ENCODE measurements at regions not wholly inside any gene's neighbourhood (a gene's known extent, or its start where the extent isn't known, plus 50 kb on each side); places are given as distances from the start of the nearest gene placed in this dataset.

DNA sequence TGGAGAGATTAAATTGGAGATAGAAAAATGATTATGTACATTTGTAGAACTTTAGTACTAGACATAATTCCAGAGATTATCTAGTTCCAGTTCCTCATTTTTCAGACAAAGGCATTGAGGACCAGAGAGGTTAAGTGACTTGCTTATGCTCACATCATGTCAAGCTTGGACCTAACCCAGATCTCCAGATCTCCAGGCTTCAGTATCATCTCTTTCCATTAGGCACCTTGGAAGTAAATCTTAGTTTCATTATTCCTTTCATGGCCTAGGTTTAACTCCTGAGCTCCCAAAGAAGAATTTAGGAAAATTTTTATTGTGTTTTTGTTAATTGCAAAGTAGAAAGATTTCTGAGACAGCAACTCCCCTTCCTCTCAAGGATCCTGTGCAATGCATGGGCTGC lies 148.8 kb downstream of the GATB start (continued):
- TF ChIP-seq, protein P1, sequence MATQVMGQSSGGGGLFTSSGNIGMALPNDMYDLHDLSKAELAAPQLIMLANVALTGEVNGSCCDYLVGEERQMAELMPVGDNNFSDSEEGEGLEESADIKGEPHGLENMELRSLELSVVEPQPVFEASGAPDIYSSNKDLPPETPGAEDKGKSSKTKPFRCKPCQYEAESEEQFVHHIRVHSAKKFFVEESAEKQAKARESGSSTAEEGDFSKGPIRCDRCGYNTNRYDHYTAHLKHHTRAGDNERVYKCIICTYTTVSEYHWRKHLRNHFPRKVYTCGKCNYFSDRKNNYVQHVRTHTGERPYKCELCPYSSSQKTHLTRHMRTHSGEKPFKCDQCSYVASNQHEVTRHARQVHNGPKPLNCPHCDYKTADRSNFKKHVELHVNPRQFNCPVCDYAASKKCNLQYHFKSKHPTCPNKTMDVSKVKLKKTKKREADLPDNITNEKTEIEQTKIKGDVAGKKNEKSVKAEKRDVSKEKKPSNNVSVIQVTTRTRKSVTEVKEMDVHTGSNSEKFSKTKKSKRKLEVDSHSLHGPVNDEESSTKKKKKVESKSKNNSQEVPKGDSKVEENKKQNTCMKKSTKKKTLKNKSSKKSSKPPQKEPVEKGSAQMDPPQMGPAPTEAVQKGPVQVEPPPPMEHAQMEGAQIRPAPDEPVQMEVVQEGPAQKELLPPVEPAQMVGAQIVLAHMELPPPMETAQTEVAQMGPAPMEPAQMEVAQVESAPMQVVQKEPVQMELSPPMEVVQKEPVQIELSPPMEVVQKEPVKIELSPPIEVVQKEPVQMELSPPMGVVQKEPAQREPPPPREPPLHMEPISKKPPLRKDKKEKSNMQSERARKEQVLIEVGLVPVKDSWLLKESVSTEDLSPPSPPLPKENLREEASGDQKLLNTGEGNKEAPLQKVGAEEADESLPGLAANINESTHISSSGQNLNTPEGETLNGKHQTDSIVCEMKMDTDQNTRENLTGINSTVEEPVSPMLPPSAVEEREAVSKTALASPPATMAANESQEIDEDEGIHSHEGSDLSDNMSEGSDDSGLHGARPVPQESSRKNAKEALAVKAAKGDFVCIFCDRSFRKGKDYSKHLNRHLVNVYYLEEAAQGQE (IDR thresholded peaks at IDR 0.05; ENCODE audit: low read depth): no peak
- TF ChIP-seq ZFX (IDR thresholded peaks at IDR 0.05): no peak

DNA sequence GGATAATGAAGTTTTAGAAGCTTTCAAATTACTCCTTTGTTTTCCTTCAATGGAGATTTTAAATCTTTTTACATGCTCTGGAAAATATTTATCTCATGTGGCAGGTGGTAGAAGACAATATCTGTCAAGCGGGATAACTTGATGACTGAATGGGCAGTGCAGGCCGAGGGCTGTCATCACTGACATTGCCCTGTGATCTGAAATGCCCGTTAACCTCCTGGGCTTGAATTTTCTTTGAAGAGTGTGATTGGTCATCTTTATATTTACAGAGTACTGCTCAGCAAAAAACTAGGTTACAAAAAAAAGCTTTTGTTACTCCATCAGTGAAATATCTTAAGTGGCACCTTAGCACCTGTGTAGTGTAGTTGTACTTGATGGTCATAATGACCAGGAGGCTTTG lies 147.5 kb downstream of the GATB start:
- Histone ChIP-seq H2AFZ (ENCODE audit: low read depth, low read length, poor library complexity, severe bottlenecking) (no peak overlapping the region), H4K20me1 (ENCODE audit: insufficient read depth) (no peaks in the 10 kb centered on the region), H3K36me3 (ENCODE audit: control insufficient read depth in 1 of 2, insufficient read depth in 2 of 2, low read length in 2 of 2) (no peaks in the 10 kb centered on the region), H3K9me2 (ENCODE audit: insufficient read depth) (no peaks in the 10 kb centered on the region), H3K9me3 (ENCODE audit: control insufficient read depth in 1 of 2, insufficient read depth in 1 of 2, low read depth in 1 of 2, low read length in 2 of 2) (no peaks in the 10 kb centered on the region), H3K27me3 (ENCODE audit: insufficient read depth, low read length) (no peaks in the 10 kb centered on the region), H3K27ac (ENCODE audit: low read depth, low read length) (no peak overlapping the region), H3K4me2 (ENCODE audit: low read length) (no peak overlapping the region), H3K4me1 (ENCODE audit: control insufficient read depth in 1 of 2, insufficient read depth in 2 of 2, low read length in 2 of 2) (no peaks in the 10 kb centered on the region), H3K79me2 (ENCODE audit: insufficient read depth, low read length) (no peaks in the 10 kb centered on the region), H3K9ac (ENCODE audit: low read length) (no peak overlapping the region), H3K4me3 (replicated peaks in 1 of 2; ENCODE audit: low read depth in 1 of 2, low read length in 2 of 2) (no peak overlapping the region)
- TF ChIP-seq, protein P2, sequence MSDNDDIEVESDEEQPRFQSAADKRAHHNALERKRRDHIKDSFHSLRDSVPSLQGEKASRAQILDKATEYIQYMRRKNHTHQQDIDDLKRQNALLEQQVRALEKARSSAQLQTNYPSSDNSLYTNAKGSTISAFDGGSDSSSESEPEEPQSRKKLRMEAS (IDR thresholded peaks at IDR 0.05): no peak
- no peak for TF ChIP-seq ELF1 (IDR thresholded peaks at IDR 0.05; ENCODE audit: borderline replicate concordance, low read depth)
- TF ChIP-seq, protein P3, sequence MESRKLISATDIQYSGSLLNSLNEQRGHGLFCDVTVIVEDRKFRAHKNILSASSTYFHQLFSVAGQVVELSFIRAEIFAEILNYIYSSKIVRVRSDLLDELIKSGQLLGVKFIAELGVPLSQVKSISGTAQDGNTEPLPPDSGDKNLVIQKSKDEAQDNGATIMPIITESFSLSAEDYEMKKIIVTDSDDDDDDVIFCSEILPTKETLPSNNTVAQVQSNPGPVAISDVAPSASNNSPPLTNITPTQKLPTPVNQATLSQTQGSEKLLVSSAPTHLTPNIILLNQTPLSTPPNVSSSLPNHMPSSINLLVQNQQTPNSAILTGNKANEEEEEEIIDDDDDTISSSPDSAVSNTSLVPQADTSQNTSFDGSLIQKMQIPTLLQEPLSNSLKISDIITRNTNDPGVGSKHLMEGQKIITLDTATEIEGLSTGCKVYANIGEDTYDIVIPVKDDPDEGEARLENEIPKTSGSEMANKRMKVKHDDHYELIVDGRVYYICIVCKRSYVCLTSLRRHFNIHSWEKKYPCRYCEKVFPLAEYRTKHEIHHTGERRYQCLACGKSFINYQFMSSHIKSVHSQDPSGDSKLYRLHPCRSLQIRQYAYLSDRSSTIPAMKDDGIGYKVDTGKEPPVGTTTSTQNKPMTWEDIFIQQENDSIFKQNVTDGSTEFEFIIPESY (IDR thresholded peaks at IDR 0.05; ENCODE audit: extremely low read depth, insufficient replicate concordance, low read length): no peak
- no peak for TF ChIP-seq YY1 (IDR thresholded peaks at IDR 0.05; ENCODE audit: extremely low read depth, insufficient replicate concordance, low read depth, low read length)
- TF ChIP-seq, protein P4, sequence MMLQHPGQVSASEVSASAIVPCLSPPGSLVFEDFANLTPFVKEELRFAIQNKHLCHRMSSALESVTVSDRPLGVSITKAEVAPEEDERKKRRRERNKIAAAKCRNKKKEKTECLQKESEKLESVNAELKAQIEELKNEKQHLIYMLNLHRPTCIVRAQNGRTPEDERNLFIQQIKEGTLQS (IDR thresholded peaks at IDR 0.05): no peak
- TF ChIP-seq CEBPB (IDR thresholded peaks at IDR 0.05; ENCODE audit: low read depth): no peak
- no peak for TF ChIP-seq EGR1 (IDR thresholded peaks at IDR 0.05; ENCODE audit: low read depth)
- TF ChIP-seq EZH2phosphoT487 (IDR thresholded peaks at IDR 0.05; ENCODE audit: borderline replicate concordance): no peak
- TF ChIP-seq ZFX (IDR thresholded peaks at IDR 0.05): no peak
- TF ChIP-seq SIN3A (IDR thresholded peaks at IDR 0.05; ENCODE audit: low read depth): no peak
- TF ChIP-seq FOSL1 (IDR thresholded peaks at IDR 0.05; ENCODE audit: low read depth): no peak
- no peak for TF ChIP-seq ZNF274 (IDR thresholded peaks at IDR 0.05; ENCODE audit: low read depth, low read length)
- TF ChIP-seq EZH2 (IDR thresholded peaks at IDR 0.05): no peak
- no peak for TF ChIP-seq TCF7L2 (IDR thresholded peaks at IDR 0.05; ENCODE audit: borderline replicate concordance, extremely low read depth, insufficient read depth, insufficient read length)
- TF ChIP-seq, protein P5, sequence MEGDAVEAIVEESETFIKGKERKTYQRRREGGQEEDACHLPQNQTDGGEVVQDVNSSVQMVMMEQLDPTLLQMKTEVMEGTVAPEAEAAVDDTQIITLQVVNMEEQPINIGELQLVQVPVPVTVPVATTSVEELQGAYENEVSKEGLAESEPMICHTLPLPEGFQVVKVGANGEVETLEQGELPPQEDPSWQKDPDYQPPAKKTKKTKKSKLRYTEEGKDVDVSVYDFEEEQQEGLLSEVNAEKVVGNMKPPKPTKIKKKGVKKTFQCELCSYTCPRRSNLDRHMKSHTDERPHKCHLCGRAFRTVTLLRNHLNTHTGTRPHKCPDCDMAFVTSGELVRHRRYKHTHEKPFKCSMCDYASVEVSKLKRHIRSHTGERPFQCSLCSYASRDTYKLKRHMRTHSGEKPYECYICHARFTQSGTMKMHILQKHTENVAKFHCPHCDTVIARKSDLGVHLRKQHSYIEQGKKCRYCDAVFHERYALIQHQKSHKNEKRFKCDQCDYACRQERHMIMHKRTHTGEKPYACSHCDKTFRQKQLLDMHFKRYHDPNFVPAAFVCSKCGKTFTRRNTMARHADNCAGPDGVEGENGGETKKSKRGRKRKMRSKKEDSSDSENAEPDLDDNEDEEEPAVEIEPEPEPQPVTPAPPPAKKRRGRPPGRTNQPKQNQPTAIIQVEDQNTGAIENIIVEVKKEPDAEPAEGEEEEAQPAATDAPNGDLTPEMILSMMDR (IDR thresholded peaks at IDR 0.05 in 2 of 3, conservative IDR thresholded peaks at IDR 0.05 in 1 of 3; ENCODE audit: borderline replicate concordance in 1 of 3, insufficient read depth in 1 of 3, low read depth in 2 of 3, low read length in 2 of 3): no peak
- TF ChIP-seq SRF (IDR thresholded peaks at IDR 0.05; ENCODE audit: low read depth): no peak
- TF ChIP-seq RAD21 (IDR thresholded peaks at IDR 0.05; ENCODE audit: low read depth): no peak
- intact Hi-C loops (cut with micrococcal nuclease): loop anchor here (2.0 kb wide), 2 partner anchors 250 to 496 kb away; no protein-coding TSS in a partner anchor
- POLR2A ChIA-PET: no interaction called here
- DNase-seq (ENCODE audit: low read depth, low spot score) (no peak), ATAC-seq (no peak)
- RAD21 ChIA-PET (ENCODE audit: low non-redundant PET in 1 of 2, low total read pairs in 2 of 2, uncharacterized antibody in 2 of 2, unreplicated experiment in 2 of 2): no interaction called here
- CTCF ChIA-PET: interaction anchor here (1.2 kb wide), 2 partner anchors 9 kb away, joined by 3 to 9 read pairs; no protein-coding TSS in a partner anchor
- no TSS peak for BruUV-seq (replicated peaks)
